Aorta (tissue), 5 donors: ENCODE measurements at regions not wholly inside any gene's neighbourhood (a gene's known extent, or its start where the extent isn't known, plus 50 kb on each side); places are given as distances from the start of the nearest gene placed in this dataset.

ENCODE experiments used
- ATAC-seq: fragments of 200-7000 bp; cut with Tn5 transposase; one replicate; pipeline ENCODE4 v1.9.1; 2022; ENCODE audit warnings: moderate library complexity; ENCODE audit not compliant: low FRiP score
- DNase-seq, 2 donors: peaks; one replicate each; pipeline ENCODE4 v3.0.0-alpha.2; 2020
- H3K27ac ChIP-seq, 2 donors: one replicate each; pipeline ENCODE4 v1.5.1; 2013; ENCODE audit warnings: low read length in 2 of 2, mild to moderate bottlenecking in 2 of 2, moderate library complexity in 2 of 2, control low read depth in 1 of 2, inconsistent platforms in 1 of 2, low read depth in 1 of 2
- H3K27me3 ChIP-seq, 2 donors: one replicate each; pipeline ENCODE4 v1.6.1; 2013; ENCODE audit warnings: control low read depth in 1 of 2, low read length in 1 of 2, mild to moderate bottlenecking in 1 of 2, moderate library complexity in 1 of 2; ENCODE audit not compliant: insufficient read depth in 2 of 2, control insufficient read depth in 1 of 2
- H3K36me3 ChIP-seq, 2 donors: one replicate each; pipeline ENCODE4 v1.6.1; 2013; ENCODE audit warnings: control low read depth in 1 of 2, low read length in 1 of 2, mild to moderate bottlenecking in 1 of 2; ENCODE audit not compliant: insufficient read depth in 2 of 2, control insufficient read depth in 1 of 2
- H3K4me1 ChIP-seq, 2 donors: one replicate each; pipeline ENCODE4 v1.6.1; 2013; ENCODE audit warnings: low read length in 2 of 2, control low read depth in 1 of 2, mild to moderate bottlenecking in 1 of 2, moderate library complexity in 1 of 2; ENCODE audit not compliant: insufficient read depth in 2 of 2, control insufficient read depth in 1 of 2
- H3K4me3 ChIP-seq, 2 donors: one replicate each; pipeline ENCODE4 v1.5.1; 2013; ENCODE audit warnings: low read length in 2 of 2, control low read depth in 1 of 2, mild to moderate bottlenecking in 1 of 2
- H3K9me3 ChIP-seq: one replicate; pipeline ENCODE4 v1.6.1; 2013; ENCODE audit warnings: mild to moderate bottlenecking, low read length; ENCODE audit not compliant: control insufficient read depth
- WGBS, 2 donors: extraction: QIAGEN DNeasy Blood & Tissue Kit; methylation state at CpG; one replicate each; pipeline ENCODE4 v1.1.7; 2013; 5-methylcytosine and 5-hydroxymethylcytosine counted together
- intact Hi-C, 2 donors: fragments of 100-400 bp; cut with DNase I; formaldehyde crosslinking; loops; one replicate each; pipeline versions ENCODE4 v1.14.2 to v1.15.0; 2022
- donor health status: healthy with polysubstance abuse.
- donor health status: Bipolar disorder and iron deficiency.
- donor health status: DM: no; HTN: no; CAD: no.
- donor health status: DM: no; HTN: no; CAD: no.
- donor health status: DM: yes; HTN: yes; CAD: no.

- DNase-seq (no peak), ATAC-seq (no peak)
- Histone ChIP-seq H3K9me3 (no peaks in the 10 kb centered on the region), H3K4me1 (no peaks in the 10 kb centered on the region), H3K4me3 (no peak overlapping the region), H3K36me3 (no peaks in the 10 kb centered on the region), H3K27ac (no peak overlapping the region), H3K27me3 (no peaks in the 10 kb centered on the region)
- WGBS, 2 donors, result 64 to 73% methylated on average over 3 of the region's 3 CpGs
- intact Hi-C loops, result no loop called here
Observed at GRCh38 chr5:136710834-136711233, 345.5 kb upstream of the TRPC7 start.

GRCh38 chr5:136703706-136704105, 338.4 kb upstream of the TRPC7 start:
- DNase-seq, result no peak
- Histone ChIP-seq H3K27ac (no peak overlapping the region), H3K27me3 (no peaks in the 10 kb centered on the region), H3K4me1 (no peaks in the 10 kb centered on the region), H3K36me3 (no peaks in the 10 kb centered on the region), H3K9me3 (peaks cover 1% of the 10 kb centered on the region), H3K4me3 (no peak overlapping the region)
- ATAC-seq, result no peak
- intact Hi-C loops, result no loop called here
- WGBS, 2 donors, result 90% methylated on average over 1 of the region's 1 CpG

- no peak for DNase-seq
- H3K27ac ChIP-seq, result no peak overlapping the region
- no peak for ATAC-seq
- H3K27me3 ChIP-seq, result no peaks in the 10 kb centered on the region
- WGBS, 2 donors, result 61 to 66% methylated on average over 2 of the region's 2 CpGs
- no peaks in the 10 kb centered on the region for H3K36me3 ChIP-seq
- H3K4me3 ChIP-seq, result no peak overlapping the region
- H3K4me1 ChIP-seq, result no peaks in the 10 kb centered on the region
- H3K9me3 ChIP-seq, result peaks cover 1% of the 10 kb centered on the region
- intact Hi-C loops, result no loop called here
Observed at GRCh38 chr5:136703036-136703435, 337.7 kb upstream of the TRPC7 start.

DNA sequence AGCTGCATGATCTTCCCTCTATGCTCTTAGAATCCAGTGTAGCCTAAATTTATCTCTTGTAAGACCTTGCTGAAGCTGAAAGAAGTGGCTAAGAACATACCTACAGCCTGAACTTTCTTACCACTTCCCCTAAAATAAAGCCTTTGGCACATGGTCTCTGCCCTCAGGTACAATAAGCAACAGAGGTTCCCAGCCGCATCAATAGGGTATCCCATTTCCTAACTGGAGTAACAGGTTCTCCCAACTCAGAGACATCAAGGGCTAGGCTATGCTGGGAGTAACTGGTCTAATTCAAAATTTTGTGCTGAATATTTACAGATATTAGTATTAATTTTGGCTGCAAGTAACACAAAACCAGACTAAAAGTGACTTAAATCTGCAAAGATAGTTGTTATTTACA, 335.8 kb upstream of the TRPC7 start:
- WGBS, 2 donors, result 90% methylated on average over 1 of the region's 1 CpG
- ATAC-seq (no peak), DNase-seq (no peak)
- Histone ChIP-seq H3K27me3 (no peaks in the 10 kb centered on the region), H3K4me3 (no peak overlapping the region), H3K9me3 (peaks cover 1% of the 10 kb centered on the region), H3K36me3 (no peaks in the 10 kb centered on the region), H3K4me1 (no peaks in the 10 kb centered on the region), H3K27ac (no peak overlapping the region)
- intact Hi-C loops, result no loop called here

DNA sequence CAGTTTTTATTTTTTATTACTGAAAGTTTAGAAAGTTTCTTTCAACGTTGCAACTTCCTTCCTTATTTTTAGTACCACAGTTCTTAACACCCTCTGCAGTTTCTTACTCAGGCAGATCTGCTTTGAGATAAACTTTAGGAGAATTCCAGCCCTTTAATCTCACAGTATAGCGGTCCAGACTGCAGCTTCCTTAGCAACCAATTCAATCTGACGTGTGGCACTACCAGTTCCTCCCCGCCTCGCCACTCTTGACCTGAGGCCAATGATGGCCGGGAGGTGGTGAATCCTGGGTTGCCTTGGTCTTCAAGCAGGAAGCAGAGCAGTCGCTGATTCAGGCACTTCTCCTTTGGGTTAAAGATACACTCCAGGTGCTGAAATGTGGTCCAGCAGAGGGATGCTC, 334.3 kb upstream of the TRPC7 start:
- 62 to 63% methylated on average over 7 of the region's 7 CpGs for WGBS, 2 donors

GRCh38 chr5:136698970-136699369, 333.6 kb upstream of the TRPC7 start:
- Histone ChIP-seq H3K36me3 (no peaks in the 10 kb centered on the region), H3K27me3 (no peaks in the 10 kb centered on the region), H3K9me3 (peaks cover 1% of the 10 kb centered on the region), H3K27ac (no peak overlapping the region), H3K4me1 (no peaks in the 10 kb centered on the region), H3K4me3 (no peak overlapping the region)
- 75 to 84% methylated on average over 5 of the region's 5 CpGs for WGBS, 2 donors
- DNase-seq (no peak), ATAC-seq (no peak)
- intact Hi-C loops, result no loop called here

More for the DNA sequence above, 334.3 kb upstream of the TRPC7 start:
- ATAC-seq (no peak), DNase-seq (no peak)
- intact Hi-C loops, result no loop called here
- H3K27me3 ChIP-seq, result no peaks in the 10 kb centered on the region
- no peak overlapping the region for H3K27ac ChIP-seq
- peaks cover 1% of the 10 kb centered on the region for H3K9me3 ChIP-seq
- no peaks in the 10 kb centered on the region for H3K4me1 ChIP-seq
- no peak overlapping the region for H3K4me3 ChIP-seq
- no peaks in the 10 kb centered on the region for H3K36me3 ChIP-seq

- Histone ChIP-seq H3K36me3 (no peaks in the 10 kb centered on the region), H3K27me3 (no peaks in the 10 kb centered on the region), H3K4me3 (no peak overlapping the region), H3K27ac (no peak overlapping the region), H3K4me1 (no peaks in the 10 kb centered on the region), H3K9me3 (no peaks in the 10 kb centered on the region)
- WGBS, 2 donors, result 25 to 41% methylated on average over 4 of the region's 4 CpGs
- intact Hi-C loops, result no loop called here
- no peak for DNase-seq
- no peak for ATAC-seq
Observed at GRCh38 chr5:136694258-136694657, 328.9 kb upstream of the TRPC7 start.

GRCh38 chr5:136689552-136689951, 324.2 kb upstream of the TRPC7 start:
- intact Hi-C loops, result no loop called here
- Histone ChIP-seq H3K4me1 (no peaks in the 10 kb centered on the region), H3K27ac (no peak overlapping the region), H3K9me3 (no peaks in the 10 kb centered on the region), H3K27me3 (no peaks in the 10 kb centered on the region), H3K4me3 (no peak overlapping the region), H3K36me3 (no peaks in the 10 kb centered on the region)
- ATAC-seq (no peak), DNase-seq (no peak)
- WGBS, 2 donors, result 32 to 33% methylated on average over 2 of the region's 2 CpGs

- H3K9me3 ChIP-seq, result no peaks in the 10 kb centered on the region
- no peaks in the 10 kb centered on the region for H3K36me3 ChIP-seq
- H3K27ac ChIP-seq, result no peak overlapping the region
- WGBS, 2 donors, result 30 to 37% methylated on average over 1 of the region's 1 CpG
- no peaks in the 10 kb centered on the region for H3K4me1 ChIP-seq
- no peak for DNase-seq
- H3K4me3 ChIP-seq, result no peak overlapping the region
- intact Hi-C loops, result no loop called here
- ATAC-seq, result no peak
- no peaks in the 10 kb centered on the region for H3K27me3 ChIP-seq
Observed at GRCh38 chr5:136686192-136686872, 321.0 kb upstream of the TRPC7 start.
